ENCODE measurements at regions not wholly inside any gene's neighbourhood (a gene's known extent, or its start where the extent isn't known, plus 50 kb on each side); places are given as distances from the start of the nearest gene placed in this dataset.

GRCh38 chr16:51072591-51072990, 78.5 kb downstream of the SALL1 start:
- TF ChIP-seq CTCF (IDR thresholded peaks at IDR 0.05) (no peak), POLR2A (IDR thresholded peaks at IDR 0.05) (no peak)
